ENCODE measurements at regions not wholly inside any gene's neighbourhood (a gene's known extent, or its start where the extent isn't known, plus 50 kb on each side); places are given as distances from the start of the nearest gene placed in this dataset.
A peak's percentile ranks its signal among the peaks of the same experiment; 100 is the strongest.

- H3K27ac ChIP-seq = no peak overlapping the region
- no peaks in the 10 kb centered on the region for H3K9me3 ChIP-seq (ENCODE audit: low read depth)
- no peak overlapping the region for H3K4me2 ChIP-seq
- no peak overlapping the region for H3K4me3 ChIP-seq
- H3K36me3 ChIP-seq (replicated peaks; ENCODE audit: insufficient read depth, low read depth) = no peaks in the 10 kb centered on the region
- no peaks in the 10 kb centered on the region for H4K20me1 ChIP-seq (ENCODE audit: insufficient read depth, poor library complexity, severe bottlenecking)
- no peaks in the 10 kb centered on the region for H3K4me1 ChIP-seq (ENCODE audit: insufficient read depth)
- H2AFZ ChIP-seq = no peak overlapping the region
- DNase-seq (ENCODE audit: low spot score) = no peak
- TF ChIP-seq CTCF (IDR thresholded peaks at IDR 0.05; ENCODE audit: poor library complexity) (no peak), EZH2phosphoT487 (IDR thresholded peaks at IDR 0.05; ENCODE audit: low read depth, severe bottlenecking, unreplicated experiment) (no peak), EZH2 (IDR thresholded peaks at IDR 0.05; ENCODE audit: borderline replicate concordance) (no peak)
- H3K9me2 ChIP-seq (replicated peaks; ENCODE audit: insufficient read depth) = no peaks in the 10 kb centered on the region
- H3K27me3 ChIP-seq = no peaks in the 10 kb centered on the region
- H3K79me2 ChIP-seq = no peaks in the 10 kb centered on the region
These were observed 298.5 kb upstream of the TPK1 start for GRCh38 chr7:145134377-145134776.

GRCh38 chr7:145123502-145123901, 287.6 kb upstream of the TPK1 start:
- H3K4me2 ChIP-seq = no peak overlapping the region
- TF ChIP-seq EZH2 (IDR thresholded peaks at IDR 0.05; ENCODE audit: borderline replicate concordance) (no peak), EZH2phosphoT487 (IDR thresholded peaks at IDR 0.05; ENCODE audit: low read depth, severe bottlenecking, unreplicated experiment) (no peak), CTCF (IDR thresholded peaks at IDR 0.05; ENCODE audit: poor library complexity) (no peak)
- no peaks in the 10 kb centered on the region for H3K9me3 ChIP-seq (ENCODE audit: low read depth)
- DNase-seq (ENCODE audit: low spot score) = no peak
- WGBS (ENCODE audit: low lambda C conversion rate, missing lambda C conversion rate) = 95% methylated on average over 2 of the region's 2 CpGs
- no peaks in the 10 kb centered on the region for H3K4me1 ChIP-seq (ENCODE audit: insufficient read depth)
- no peaks in the 10 kb centered on the region for H3K79me2 ChIP-seq
- no peaks in the 10 kb centered on the region for H3K36me3 ChIP-seq (replicated peaks; ENCODE audit: insufficient read depth, low read depth)
- no peak overlapping the region for H2AFZ ChIP-seq
- no peak overlapping the region for H3K27ac ChIP-seq
- H3K9me2 ChIP-seq (replicated peaks; ENCODE audit: insufficient read depth) = no peaks in the 10 kb centered on the region
- no peak overlapping the region for H3K4me3 ChIP-seq
- H3K27me3 ChIP-seq = no peaks in the 10 kb centered on the region
- H4K20me1 ChIP-seq (ENCODE audit: insufficient read depth, poor library complexity, severe bottlenecking) = no peaks in the 10 kb centered on the region

GRCh38 chr7:145106001-145106400, 270.1 kb upstream of the TPK1 start:
- Histone ChIP-seq H3K4me1 (ENCODE audit: insufficient read depth) (no peaks in the 10 kb centered on the region), H3K27me3 (no peaks in the 10 kb centered on the region), H3K9me3 (ENCODE audit: low read depth) (no peaks in the 10 kb centered on the region), H3K36me3 (replicated peaks; ENCODE audit: insufficient read depth, low read depth) (no peaks in the 10 kb centered on the region), H3K79me2 (no peaks in the 10 kb centered on the region), H3K4me2 (peak overlapping the region; percentile 12), H3K4me3 (no peak overlapping the region), H3K9me2 (replicated peaks; ENCODE audit: insufficient read depth) (no peaks in the 10 kb centered on the region), H4K20me1 (ENCODE audit: insufficient read depth, poor library complexity, severe bottlenecking) (no peaks in the 10 kb centered on the region), H2AFZ (no peak overlapping the region), H3K27ac (no peak overlapping the region)
- TF ChIP-seq EZH2 (IDR thresholded peaks at IDR 0.05; ENCODE audit: borderline replicate concordance) (no peak), EZH2phosphoT487 (IDR thresholded peaks at IDR 0.05; ENCODE audit: low read depth, severe bottlenecking, unreplicated experiment) (no peak), CTCF (IDR thresholded peaks at IDR 0.05; ENCODE audit: poor library complexity) (no peak)
- DNase-seq (ENCODE audit: low spot score) = peak; percentile 21
- 21% methylated on average over 1 of the region's 1 CpG for WGBS (ENCODE audit: low lambda C conversion rate, missing lambda C conversion rate)

GRCh38 chr7:145105561-145105960, 269.7 kb upstream of the TPK1 start:
- TF ChIP-seq CTCF (IDR thresholded peaks at IDR 0.05; ENCODE audit: poor library complexity) (no peak), EZH2phosphoT487 (IDR thresholded peaks at IDR 0.05; ENCODE audit: low read depth, severe bottlenecking, unreplicated experiment) (no peak), EZH2 (IDR thresholded peaks at IDR 0.05; ENCODE audit: borderline replicate concordance) (no peak)
- DNase-seq (ENCODE audit: low spot score) = no peak
- no peaks in the 10 kb centered on the region for H3K9me2 ChIP-seq (replicated peaks; ENCODE audit: insufficient read depth)
- H3K27ac ChIP-seq = no peak overlapping the region
- H4K20me1 ChIP-seq (ENCODE audit: insufficient read depth, poor library complexity, severe bottlenecking) = no peaks in the 10 kb centered on the region
- H3K79me2 ChIP-seq = no peaks in the 10 kb centered on the region
- H2AFZ ChIP-seq = no peak overlapping the region
- no peaks in the 10 kb centered on the region for H3K27me3 ChIP-seq
- no peaks in the 10 kb centered on the region for H3K36me3 ChIP-seq (replicated peaks; ENCODE audit: insufficient read depth, low read depth)
- peak overlapping the region; percentile 12 for H3K4me2 ChIP-seq
- WGBS (ENCODE audit: low lambda C conversion rate, missing lambda C conversion rate) = 58% methylated on average over 2 of the region's 2 CpGs
- H3K4me1 ChIP-seq (ENCODE audit: insufficient read depth) = no peaks in the 10 kb centered on the region
- no peaks in the 10 kb centered on the region for H3K9me3 ChIP-seq (ENCODE audit: low read depth)
- no peak overlapping the region for H3K4me3 ChIP-seq
